GM13977 (cell line): ENCODE measurements at regions not wholly inside any gene's neighbourhood (a gene's known extent, or its start where the extent isn't known, plus 50 kb on each side); places are given as distances from the start of the nearest gene placed in this dataset.

Source experiments
- DNase-seq: peaks from one replicate; pipeline ENCODE4 v3.0.0; 2012; ENCODE audit warnings: low spot score
- CTCF ChIP-seq: IDR thresholded peaks from 2 replicates; pipeline ENCODE4 v1.5.1; 2012; ENCODE audit warnings: mild to moderate bottlenecking, control low read depth; ENCODE audit not compliant: insufficient read depth; ENCODE audit errors: extremely low read depth, missing control alignments
- in situ Hi-C: fragments of 300-500 bp; cut with MboI; formaldehyde crosslinking; loops from one replicate; pipeline ENCODE4 v1.12.0; 2022; ENCODE audit warnings: low sequenced_read_pairs, low pct_unique_long_range_greater_than_20kb, mixed read lengths, inconsistent platforms; ENCODE audit not compliant: unreplicated experiment

- TF ChIP-seq CTCF, result no peak
- in situ Hi-C loops, result no loop called here
- no peak for DNase-seq
Measured at GRCh38 chr14:42173206-42173605, 566.5 kb downstream of the LRFN5 start.

- TF ChIP-seq CTCF, result no peak
- no peak for DNase-seq
- in situ Hi-C loops, result no loop called here
Measured at GRCh38 chr14:42172304-42172703, 565.6 kb downstream of the LRFN5 start.

GRCh38 chr14:42163136-42163535, 556.5 kb downstream of the LRFN5 start:
- no peak for TF ChIP-seq CTCF
- no peak for DNase-seq
- in situ Hi-C loops, result no loop called here

GRCh38 chr14:42159138-42159537, 552.5 kb downstream of the LRFN5 start:
- in situ Hi-C loops, result no loop called here
- TF ChIP-seq CTCF, result no peak
- no peak for DNase-seq

GRCh38 chr14:42149609-42150261, 543.1 kb downstream of the LRFN5 start:
- in situ Hi-C loops, result no loop called here
- TF ChIP-seq CTCF, result no peak
- no peak for DNase-seq

GRCh38 chr14:42145766-42146165, 539.1 kb downstream of the LRFN5 start:
- in situ Hi-C loops, result no loop called here
- DNase-seq, result no peak
- no peak for TF ChIP-seq CTCF
